Endodermal cell (in vitro differentiated cells): ENCODE measurements at regions not wholly inside any gene's neighbourhood (a gene's known extent, or its start where the extent isn't known, plus 50 kb on each side); places are given as distances from the start of the nearest gene placed in this dataset.

Experiments used
- DNase-seq: peaks from one replicate; pipeline ENCODE4 v3.0.0-alpha.2; 2017
- H3K27ac ChIP-seq: 2 replicates; pipeline ENCODE4 v1.5.1; 2013; ENCODE audit warnings: mild to moderate bottlenecking, low read depth, low read length, moderate library complexity
- H3K27me3 ChIP-seq: 2 replicates; pipeline ENCODE4 v1.6.1; 2013; ENCODE audit warnings: mild to moderate bottlenecking, low read length, moderate library complexity; ENCODE audit not compliant: insufficient read depth, control insufficient read depth, poor library complexity, severe bottlenecking
- H3K36me3 ChIP-seq: 2 replicates; pipeline ENCODE4 v1.7.0; 2013; ENCODE audit warnings: mild to moderate bottlenecking, low read length, moderate library complexity; ENCODE audit not compliant: control insufficient read depth, insufficient read depth
- H3K4me1 ChIP-seq: one replicate; pipeline ENCODE4 v1.7.0; 2013; ENCODE audit warnings: low read length; ENCODE audit not compliant: control insufficient read depth, insufficient read depth
- H3K4me3 ChIP-seq: 2 replicates; pipeline ENCODE4 v1.5.1; 2013; ENCODE audit warnings: mild to moderate bottlenecking, low read length, moderate library complexity
- H3K9ac ChIP-seq: 2 replicates; pipeline ENCODE4 v1.6.1; 2013; ENCODE audit warnings: mild to moderate bottlenecking, low read length, moderate library complexity; ENCODE audit not compliant: poor library complexity, severe bottlenecking; ENCODE audit errors: extremely low read depth
- H3K9me3 ChIP-seq: 2 replicates; pipeline ENCODE4 v1.6.1; 2013; ENCODE audit warnings: mild to moderate bottlenecking, low read length, moderate library complexity; ENCODE audit not compliant: control insufficient read depth
- H3K27ac Mint-ChIP-seq: 2 replicates; pipeline ENCODE4 v1.8.0; 2020; ENCODE audit warnings: mixed read lengths
- H3K27me3 Mint-ChIP-seq: 2 replicates; pipeline ENCODE4 v1.8.0; 2021; ENCODE audit warnings: mild to moderate bottlenecking, mixed read lengths; ENCODE audit not compliant: insufficient read depth
- H3K36me3 Mint-ChIP-seq: 2 replicates; pipeline ENCODE4 v1.8.0; 2020; ENCODE audit warnings: low read depth, mixed read lengths
- H3K4me1 Mint-ChIP-seq: 2 replicates; pipeline ENCODE4 v1.8.0; 2020; ENCODE audit warnings: mixed read lengths
- H3K4me3 Mint-ChIP-seq: 2 replicates; pipeline ENCODE4 v1.8.0; 2020; ENCODE audit warnings: mild to moderate bottlenecking, moderate library complexity, mixed read lengths
- H3K9me3 Mint-ChIP-seq: 2 replicates; pipeline ENCODE4 v1.8.0; 2020; ENCODE audit warnings: mild to moderate bottlenecking, mixed read lengths
- WGBS, 2 experiments: methylation state at CpG; one replicate each; pipeline versions ENCODE4 v1.1.5 to v1.1.7; 2013; ENCODE audit warnings: missing lambda C conversion rate in 2 of 2, mixed read lengths in 1 of 2; ENCODE audit not compliant: insufficient coverage in 1 of 2, insufficient read length in 1 of 2; 5-methylcytosine and 5-hydroxymethylcytosine counted together
- TF ChIP-seq, protein P1 (sequence below): fragments of 200-600 bp; sonication (generic); conservative IDR thresholded peaks from 2 replicates; pipeline ENCODE4 v1.5.0; 2021; ENCODE audit warnings: antibody characterized with exemption, mild to moderate bottlenecking

DNA sequence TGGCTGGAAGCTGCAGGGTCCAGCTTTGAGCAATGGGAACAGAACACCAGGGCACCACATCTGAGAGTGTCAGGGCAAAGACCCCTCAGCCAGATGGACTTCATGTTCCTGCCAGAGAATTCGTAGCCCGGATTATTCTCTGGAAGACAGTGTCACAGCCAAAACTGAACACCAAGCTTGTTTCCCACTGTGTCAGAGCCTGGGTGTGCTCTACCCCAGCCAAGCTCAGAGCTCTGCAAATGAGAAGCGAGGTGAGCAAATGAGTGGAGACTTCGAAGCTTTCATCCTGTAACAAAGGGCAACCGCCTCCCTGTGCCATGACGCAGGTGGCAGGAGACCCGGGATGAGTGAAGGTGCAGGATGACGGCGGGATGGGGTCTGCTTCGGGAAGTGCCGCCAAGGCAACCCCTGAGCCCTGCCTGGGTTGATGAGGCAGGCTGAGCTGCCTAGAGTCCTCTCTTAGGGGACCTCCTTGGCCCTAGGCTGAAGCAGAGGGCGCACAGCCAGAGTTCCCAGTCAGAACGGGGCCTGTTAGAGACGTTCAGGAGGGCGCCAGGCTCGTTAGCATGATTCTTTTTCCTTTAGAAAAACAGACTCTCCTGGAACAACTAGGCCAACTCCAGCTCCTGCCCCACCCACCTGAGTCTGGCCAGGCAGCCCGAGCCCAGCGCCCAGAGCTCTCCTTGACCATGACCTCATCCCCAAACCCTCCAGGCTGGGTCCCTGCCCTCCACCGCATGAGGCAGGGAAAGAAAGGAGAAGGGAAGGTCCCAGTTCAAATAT, 187.7 kb downstream of the SOD2 start:
- H3K4me3 Mint-ChIP-seq: no peak overlapping the region
- H3K9me3 ChIP-seq: peaks cover 13% of the 10 kb centered on the region
- H3K36me3 Mint-ChIP-seq: no peaks in the 10 kb centered on the region
- DNase-seq: no peak
- H3K9ac ChIP-seq: no peak overlapping the region
- WGBS, 2 experiments: 84 to 96% methylated on average over 8 to 19 of the region's 19 CpGs
- no peak overlapping the region for H3K27ac ChIP-seq
- H3K27ac Mint-ChIP-seq: no peak overlapping the region
- no peaks in the 10 kb centered on the region for H3K4me1 ChIP-seq
- no peaks in the 10 kb centered on the region for H3K27me3 ChIP-seq
- H3K27me3 Mint-ChIP-seq: no peaks in the 10 kb centered on the region
- no peaks in the 10 kb centered on the region for H3K4me1 Mint-ChIP-seq
- TF ChIP-seq, protein P1, sequence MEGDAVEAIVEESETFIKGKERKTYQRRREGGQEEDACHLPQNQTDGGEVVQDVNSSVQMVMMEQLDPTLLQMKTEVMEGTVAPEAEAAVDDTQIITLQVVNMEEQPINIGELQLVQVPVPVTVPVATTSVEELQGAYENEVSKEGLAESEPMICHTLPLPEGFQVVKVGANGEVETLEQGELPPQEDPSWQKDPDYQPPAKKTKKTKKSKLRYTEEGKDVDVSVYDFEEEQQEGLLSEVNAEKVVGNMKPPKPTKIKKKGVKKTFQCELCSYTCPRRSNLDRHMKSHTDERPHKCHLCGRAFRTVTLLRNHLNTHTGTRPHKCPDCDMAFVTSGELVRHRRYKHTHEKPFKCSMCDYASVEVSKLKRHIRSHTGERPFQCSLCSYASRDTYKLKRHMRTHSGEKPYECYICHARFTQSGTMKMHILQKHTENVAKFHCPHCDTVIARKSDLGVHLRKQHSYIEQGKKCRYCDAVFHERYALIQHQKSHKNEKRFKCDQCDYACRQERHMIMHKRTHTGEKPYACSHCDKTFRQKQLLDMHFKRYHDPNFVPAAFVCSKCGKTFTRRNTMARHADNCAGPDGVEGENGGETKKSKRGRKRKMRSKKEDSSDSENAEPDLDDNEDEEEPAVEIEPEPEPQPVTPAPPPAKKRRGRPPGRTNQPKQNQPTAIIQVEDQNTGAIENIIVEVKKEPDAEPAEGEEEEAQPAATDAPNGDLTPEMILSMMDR: no peak
- no peak overlapping the region for H3K4me3 ChIP-seq
- no peaks in the 10 kb centered on the region for H3K9me3 Mint-ChIP-seq
- no peaks in the 10 kb centered on the region for H3K36me3 ChIP-seq

DNA sequence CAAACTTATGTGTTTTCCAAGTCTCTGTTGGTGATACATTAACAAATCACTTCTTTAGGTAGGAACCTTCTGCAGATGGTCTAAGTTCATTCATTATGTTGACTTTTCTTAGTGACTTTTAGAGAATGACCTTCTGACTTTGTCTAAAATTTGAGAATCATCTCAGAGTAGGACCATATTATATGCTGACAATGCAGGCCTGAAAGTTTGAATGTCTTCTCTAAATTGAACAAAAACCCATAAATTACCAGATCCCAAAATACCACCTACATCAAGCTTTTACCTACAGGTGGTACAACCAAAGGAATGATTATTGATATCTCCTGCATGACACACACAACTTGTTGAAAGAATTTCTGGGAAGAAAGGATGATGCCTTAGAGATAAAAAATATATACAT, 191.5 kb downstream of the SOD2 start:
- H3K9me3 ChIP-seq: peaks cover 38% of the 10 kb centered on the region
- Mint-ChIP-seq H3K4me1 (no peaks in the 10 kb centered on the region), H3K4me3 (no peak overlapping the region), H3K36me3 (no peaks in the 10 kb centered on the region), H3K27ac (no peak overlapping the region), H3K9me3 (peaks cover 4% of the 10 kb centered on the region), H3K27me3 (no peaks in the 10 kb centered on the region)
- no peak overlapping the region for H3K9ac ChIP-seq
- H3K27ac ChIP-seq: no peak overlapping the region
- H3K27me3 ChIP-seq: no peaks in the 10 kb centered on the region
- TF ChIP-seq, protein P1: no peak
- H3K4me1 ChIP-seq: no peaks in the 10 kb centered on the region
- no peak for DNase-seq
- H3K4me3 ChIP-seq: no peak overlapping the region
- H3K36me3 ChIP-seq: no peaks in the 10 kb centered on the region

DNA sequence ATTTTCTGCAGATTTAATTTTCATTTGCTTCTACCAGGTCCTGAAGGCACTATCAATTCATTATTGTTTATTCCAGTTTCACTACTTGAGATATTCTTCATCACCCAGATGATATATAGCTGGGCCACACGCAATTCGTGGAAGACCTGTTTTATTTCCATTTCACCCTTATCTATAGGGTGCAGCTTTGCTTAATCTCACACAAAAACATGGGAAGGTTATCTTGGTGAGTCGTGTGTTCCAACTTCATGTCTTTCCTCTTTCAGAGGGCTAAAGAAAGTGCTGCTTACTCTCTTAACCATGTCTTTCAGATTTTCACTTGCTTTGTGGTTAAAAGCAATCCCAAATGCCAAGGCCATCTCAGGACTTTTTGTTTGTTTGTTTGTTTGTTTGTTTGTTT, 194.0 kb downstream of the SOD2 start:
- Mint-ChIP-seq H3K4me1 (no peaks in the 10 kb centered on the region), H3K36me3 (no peaks in the 10 kb centered on the region), H3K27ac (no peak overlapping the region), H3K4me3 (no peak overlapping the region), H3K27me3 (peaks cover 4% of the 10 kb centered on the region), H3K9me3 (peaks cover 4% of the 10 kb centered on the region)
- DNase-seq: no peak
- Histone ChIP-seq H3K4me1 (no peaks in the 10 kb centered on the region), H3K27ac (no peak overlapping the region), H3K4me3 (no peak overlapping the region), H3K9me3 (peaks cover 47% of the 10 kb centered on the region), H3K27me3 (no peaks in the 10 kb centered on the region), H3K36me3 (no peaks in the 10 kb centered on the region), H3K9ac (no peak overlapping the region)
- TF ChIP-seq, protein P1: no peak
- WGBS, 2 experiments: 65 to 81% methylated on average over 3 of the region's 3 CpGs
